BLaER1 treated with 17β-estradiol and CSF1 and Interleukin-3, amounts not matched to agents 10 nM and 100 nM (cell line): ENCODE measurements at regions not wholly inside any gene's neighbourhood (a gene's known extent, or its start where the extent isn't known, plus 50 kb on each side); places are given as distances from the start of the nearest gene placed in this dataset.

Source experiments
- H3K27ac ChIP-seq, 11 experiments: shearing (Covaris generic); formaldehyde crosslinking; 2 replicates each; pipeline ENCODE4 v1.8.1; 2022
- H3K27me3 ChIP-seq, 11 experiments: shearing (Covaris generic); formaldehyde crosslinking; 2 replicates each; pipeline ENCODE4 v1.8.1; 2022
- H3K36me3 ChIP-seq, 11 experiments: shearing (Covaris generic); formaldehyde crosslinking; 2 replicates each; pipeline ENCODE4 v1.8.1; 2022
- H3K4me1 ChIP-seq, 10 experiments: shearing (Covaris generic); formaldehyde crosslinking; 2 replicates each; pipeline ENCODE4 v1.8.1; 2022
- H3K4me2 ChIP-seq, 11 experiments: shearing (Covaris generic); formaldehyde crosslinking; 2 replicates each; pipeline ENCODE4 v1.8.1; 2022
- H3K4me3 ChIP-seq, 10 experiments: shearing (Covaris generic); formaldehyde crosslinking; 2 replicates each; pipeline ENCODE4 v1.8.1; 2022
- H3K9ac ChIP-seq, 11 experiments: shearing (Covaris generic); formaldehyde crosslinking; 2 replicates each; pipeline ENCODE4 v1.8.1; 2022
- H3K9me3 ChIP-seq, 11 experiments: shearing (Covaris generic); formaldehyde crosslinking; replicated peaks in 1 of 11; 2 replicates each; pipeline ENCODE4 v1.8.1; 2022
- H4K20me1 ChIP-seq, 11 experiments: shearing (Covaris generic); formaldehyde crosslinking; 2 replicates each; pipeline ENCODE4 v1.8.1; 2022
- Cebpa-rat ChIP-seq, 11 experiments: shearing (Covaris generic); IDR thresholded peaks; 2 replicates each; pipeline ENCODE4 v1.8.1; 2022

- Histone ChIP-seq H4K20me1 (no peaks in the 10 kb centered on the region; a peak in 1 of 22 replicates), H3K4me2 (peak overlapping the region; percentile 36 to 83 (median 72); a peak in 21 of 22 replicates), H3K4me3 (no peak overlapping the region), H3K27ac (no peak overlapping the region), H3K36me3 (peaks cover 0 to under 1% (median 0%) of the 10 kb centered on the region in 11 experiments; a peak in 1 of 22 replicates), H3K27me3 (0 out of 22 replicates have a peak, but pooled peaks cover 0 to 5% (median 0%) of the 10 kb centered on the region in 11 experiments), H3K4me1 (peaks cover 25 to 55% (median 47%) of the 10 kb centered on the region in 10 experiments), H3K9ac (0 out of 22 replicates have a peak overlapping the region, but pooled peaks of 1 of the 11 experiments have one; percentile 18), H3K9me3 (peaks cover 6 to 14% (median 12%) of the 10 kb centered on the region in 11 experiments)
- no peak for TF ChIP-seq Cebpa-rat (IDR thresholded peaks at IDR 0.05)
Observed at GRCh38 chr1:29855561-29856160, 619.3 kb downstream of the PTPRU start.

- Histone ChIP-seq H3K4me1 (peaks cover 34 to 64% (median 56%) of the 10 kb centered on the region in 10 experiments), H3K27me3 (peaks cover 0 to 7% (median 0%) of the 10 kb centered on the region in 11 experiments; a peak in 2 of 22 replicates), H3K27ac (no peak overlapping the region), H3K9me3 (peaks cover 0 to 6% (median 3%) of the 10 kb centered on the region in 11 experiments; a peak in 13 of 22 replicates), H3K36me3 (no peaks in the 10 kb centered on the region), H3K4me3 (no peak overlapping the region), H4K20me1 (no peaks in the 10 kb centered on the region; a peak in 1 of 22 replicates), H3K9ac (no peak overlapping the region), H3K4me2 (peak overlapping the region; percentile 36 to 83 (median 72); a peak in 21 of 22 replicates)
- TF ChIP-seq Cebpa-rat (IDR thresholded peaks at IDR 0.05) = no peak
Observed at GRCh38 chr1:29854700-29855276, 618.5 kb downstream of the PTPRU start.

GRCh38 chr1:29853716-29854330 lies 617.5 kb downstream of the PTPRU start:
- Histone ChIP-seq H3K4me1 (peaks cover 40 to 74% (median 65%) of the 10 kb centered on the region in 10 experiments), H3K4me2 (peak overlapping the region in 9 of 11 experiments; percentile 46 to 87 (median 73); a peak in 14 of 22 replicates), H3K9me3 (no peaks in the 10 kb centered on the region), H3K27ac (no peak overlapping the region), H4K20me1 (no peaks in the 10 kb centered on the region; a peak in 1 of 22 replicates), H3K9ac (no peak overlapping the region), H3K4me3 (no peak overlapping the region), H3K36me3 (no peaks in the 10 kb centered on the region), H3K27me3 (peaks cover 0 to 9% (median 0%) of the 10 kb centered on the region in 11 experiments; a peak in 2 of 22 replicates)
- TF ChIP-seq Cebpa-rat (IDR thresholded peaks at IDR 0.05) = no peak

GRCh38 chr1:29852248-29852647 lies 615.9 kb downstream of the PTPRU start:
- TF ChIP-seq Cebpa-rat (IDR thresholded peaks at IDR 0.05) = no peak
- H3K9ac ChIP-seq = no peak overlapping the region
- no peaks in the 10 kb centered on the region; a peak in 1 of 22 replicates for H4K20me1 ChIP-seq
- peaks cover 40 to 81% (median 71%) of the 10 kb centered on the region in 10 experiments for H3K4me1 ChIP-seq
- no peaks in the 10 kb centered on the region for H3K36me3 ChIP-seq
- peak overlapping the region in 10 of 11 experiments; percentile 46 to 87 (median 72); a peak in 16 of 22 replicates for H3K4me2 ChIP-seq
- H3K27me3 ChIP-seq = peaks cover 0 to 9% (median 0%) of the 10 kb centered on the region in 11 experiments; a peak in 2 of 22 replicates
- H3K4me3 ChIP-seq = no peak overlapping the region
- H3K27ac ChIP-seq = no peak overlapping the region
- no peaks in the 10 kb centered on the region for H3K9me3 ChIP-seq

GRCh38 chr1:29851691-29852090 lies 615.4 kb downstream of the PTPRU start:
- Histone ChIP-seq H3K4me2 (peak overlapping the region in 9 of 11 experiments; percentile 46 to 92 (median 84); a peak in 13 of 22 replicates), H3K36me3 (no peaks in the 10 kb centered on the region), H3K4me3 (no peak overlapping the region), H4K20me1 (no peaks in the 10 kb centered on the region; a peak in 1 of 22 replicates), H3K9ac (no peak overlapping the region), H3K9me3 (no peaks in the 10 kb centered on the region), H3K27ac (no peak overlapping the region), H3K27me3 (peaks cover 0 to 9% (median 0%) of the 10 kb centered on the region in 11 experiments; a peak in 2 of 22 replicates), H3K4me1 (peaks cover 40 to 79% (median 71%) of the 10 kb centered on the region in 10 experiments)
- TF ChIP-seq Cebpa-rat (IDR thresholded peaks at IDR 0.05) = no peak

GRCh38 chr1:29849991-29850757 lies 613.9 kb downstream of the PTPRU start:
- no peaks in the 10 kb centered on the region for H3K36me3 ChIP-seq
- H3K9ac ChIP-seq = no peak overlapping the region
- no peak for TF ChIP-seq Cebpa-rat (IDR thresholded peaks at IDR 0.05)
- peak overlapping the region in 1 of 10 experiments; percentile 16; a peak in 1 of 20 replicates for H3K4me3 ChIP-seq
- no peaks in the 10 kb centered on the region for H3K9me3 ChIP-seq
- H3K27me3 ChIP-seq = peaks cover 0 to 9% (median 0%) of the 10 kb centered on the region in 11 experiments; a peak in 2 of 22 replicates
- peaks cover 30 to 64% (median 56%) of the 10 kb centered on the region in 10 experiments for H3K4me1 ChIP-seq
- H4K20me1 ChIP-seq = no peaks in the 10 kb centered on the region
- no peak overlapping the region for H3K27ac ChIP-seq
- H3K4me2 ChIP-seq = peak overlapping the region; percentile 23 to 92 (median 83)

GRCh38 chr1:29849038-29849750 lies 612.9 kb downstream of the PTPRU start:
- Histone ChIP-seq H3K4me1 (peaks cover 27 to 59% (median 49%) of the 10 kb centered on the region in 10 experiments), H3K27ac (0 out of 22 replicates have a peak overlapping the region, but pooled peaks of 1 of the 11 experiments have one; percentile 12), H3K9me3 (no peaks in the 10 kb centered on the region), H3K4me3 (no peak overlapping the region), H3K36me3 (no peaks in the 10 kb centered on the region), H3K9ac (no peak overlapping the region), H4K20me1 (no peaks in the 10 kb centered on the region), H3K4me2 (peak overlapping the region; percentile 23 to 92 (median 83); a peak in 19 of 22 replicates), H3K27me3 (peaks cover 0 to 9% (median 0%) of the 10 kb centered on the region in 11 experiments; a peak in 2 of 22 replicates)
- TF ChIP-seq Cebpa-rat (IDR thresholded peaks at IDR 0.05) = no peak

- Histone ChIP-seq H3K9me3 (peaks cover 16 to 20% (median 19%) of the 10 kb centered on the region in 11 experiments), H3K4me2 (no peak overlapping the region; a peak in 1 of 22 replicates), H4K20me1 (no peaks in the 10 kb centered on the region), H3K4me3 (no peak overlapping the region), H3K27me3 (peaks cover 0 to 9% (median 0%) of the 10 kb centered on the region in 11 experiments; a peak in 2 of 22 replicates), H3K36me3 (no peaks in the 10 kb centered on the region), H3K9ac (no peak overlapping the region), H3K4me1 (peaks cover 15 to 28% (median 27%) of the 10 kb centered on the region in 10 experiments), H3K27ac (no peak overlapping the region)
- TF ChIP-seq Cebpa-rat (IDR thresholded peaks at IDR 0.05) = no peak
Observed at GRCh38 chr1:29845910-29846309, 609.6 kb downstream of the PTPRU start.
